Caki2 (cell line): ENCODE measurements at regions not wholly inside any gene's neighbourhood (a gene's known extent, or its start where the extent isn't known, plus 50 kb on each side); places are given as distances from the start of the nearest gene placed in this dataset.

Experiments used
- DNase-seq: peaks from one replicate; pipeline ENCODE4 v3.0.0-alpha.2; 2015; ENCODE audit warnings: low read depth
- in situ Hi-C: cut with HindIII; loops from 2 replicates; pipeline ENCODE4 v1.10.0; 2016; ENCODE audit warnings: low sequenced_read_pairs, low pct_unique_long_range_greater_than_20kb, mixed read lengths

- in situ Hi-C loops: no loop called here
Observed at GRCh38 chr2:117700471-117700870, 114.0 kb upstream of the DDX18 start.

GRCh38 chr2:117701365-117701764, 113.1 kb upstream of the DDX18 start:
- in situ Hi-C loops: no loop called here

More at GRCh38 chr2:117700471-117700870, 114.0 kb upstream of the DDX18 start:
- no peak for DNase-seq

GRCh38 chr2:117702098-117702497, 112.4 kb upstream of the DDX18 start:
- in situ Hi-C loops: no loop called here
- no peak for DNase-seq

More at GRCh38 chr2:117701365-117701764, 113.1 kb upstream of the DDX18 start:
- no peak for DNase-seq

DNA sequence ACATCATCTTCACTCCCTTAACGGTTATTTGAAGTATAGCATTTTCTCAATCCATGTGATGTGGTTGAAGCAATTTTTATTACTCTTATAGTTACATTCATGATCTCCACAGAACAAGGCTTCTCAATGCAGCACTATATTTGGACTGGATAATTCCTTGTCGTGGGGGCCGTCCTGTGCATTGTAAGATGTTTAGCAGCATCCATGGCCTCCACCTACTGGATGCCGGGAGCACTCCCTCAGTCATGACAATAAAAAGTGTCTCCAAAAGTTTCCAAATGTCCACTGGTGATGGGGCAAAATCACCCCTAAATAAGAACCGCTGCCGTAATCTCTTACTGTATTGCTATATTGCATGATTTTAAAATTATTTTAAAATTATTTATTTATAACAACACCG, 110.6 kb upstream of the DDX18 start:
- no peak for DNase-seq
- in situ Hi-C loops: no loop called here

GRCh38 chr2:117704818-117705217, 109.7 kb upstream of the DDX18 start:
- in situ Hi-C loops: no loop called here
- no peak for DNase-seq

DNA sequence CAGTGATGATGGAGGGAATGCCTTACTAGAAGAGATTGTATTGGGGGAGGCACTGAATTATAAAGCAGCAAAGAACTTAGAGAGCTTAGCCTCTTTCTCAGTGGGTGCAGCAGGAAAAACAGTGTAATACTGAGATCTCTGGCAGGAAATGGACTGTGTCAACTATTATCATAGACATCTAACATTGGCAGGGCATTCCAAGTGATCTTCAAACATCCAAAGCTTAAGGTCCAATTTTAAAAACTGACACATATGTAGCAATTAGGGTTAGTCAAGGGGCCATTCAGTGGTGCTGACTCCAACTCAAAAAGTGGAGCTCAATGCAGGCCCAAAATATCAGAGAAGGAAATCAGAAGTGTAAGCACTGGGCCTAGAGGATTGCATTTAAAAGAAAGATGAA, 106.6 kb upstream of the DDX18 start:
- DNase-seq: no peak
- in situ Hi-C loops: no loop called here

- in situ Hi-C loops: no loop called here
- DNase-seq: no peak
Observed at GRCh38 chr2:117712684-117713083, 101.8 kb upstream of the DDX18 start.

DNA sequence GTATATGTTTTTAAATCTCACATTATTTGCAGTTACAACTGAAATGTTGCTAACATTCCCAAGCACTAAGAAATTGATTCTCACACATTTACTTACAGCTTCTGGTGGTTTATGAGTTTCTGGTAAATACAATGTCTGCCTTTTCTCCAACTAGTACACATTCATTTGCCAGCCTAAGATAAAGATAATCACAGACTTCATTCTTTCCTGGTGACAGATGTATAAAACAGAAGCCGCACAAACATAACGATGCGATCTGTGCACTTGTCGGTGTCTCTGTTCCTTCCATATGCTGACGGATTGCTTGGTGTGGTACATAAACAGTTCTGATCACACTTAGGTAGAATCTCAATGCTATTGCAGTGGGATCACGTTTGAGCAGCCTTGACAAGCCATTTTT, 100.4 kb upstream of the DDX18 start:
- no peak for DNase-seq
- in situ Hi-C loops: no loop called here

DNA sequence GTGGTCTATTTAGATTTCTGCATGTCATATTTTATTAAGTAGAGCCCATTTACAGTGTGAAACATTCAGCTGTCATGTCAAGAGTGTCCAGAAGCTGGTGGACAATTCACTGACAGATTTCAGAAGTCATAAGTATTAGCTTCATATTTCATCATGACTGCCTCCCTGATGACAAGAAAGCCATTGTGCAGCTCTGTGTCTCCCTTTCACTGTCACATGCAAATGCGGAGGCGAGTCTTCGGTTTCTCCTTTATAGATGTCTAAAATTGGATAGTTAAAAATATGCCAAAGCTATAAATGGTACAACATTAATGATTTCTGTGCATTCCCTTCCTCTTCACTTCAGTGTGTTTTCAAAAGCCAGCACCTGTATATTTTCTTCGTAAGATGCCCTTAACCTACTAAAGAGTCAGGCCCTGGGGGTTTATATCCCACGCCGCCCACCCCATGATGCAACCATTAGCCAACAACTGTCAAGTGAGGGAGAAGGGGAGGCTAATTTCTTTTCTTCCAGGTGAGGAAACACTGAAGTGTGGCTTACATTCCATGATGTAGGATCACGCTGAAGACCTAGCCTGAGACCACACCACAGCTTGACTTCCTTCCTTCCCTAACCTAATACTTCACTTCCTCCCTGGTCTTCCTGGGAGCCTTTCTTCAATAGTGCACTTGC, 99.6 kb upstream of the DDX18 start:
- DNase-seq: no peak
- in situ Hi-C loops: no loop called here

DNA sequence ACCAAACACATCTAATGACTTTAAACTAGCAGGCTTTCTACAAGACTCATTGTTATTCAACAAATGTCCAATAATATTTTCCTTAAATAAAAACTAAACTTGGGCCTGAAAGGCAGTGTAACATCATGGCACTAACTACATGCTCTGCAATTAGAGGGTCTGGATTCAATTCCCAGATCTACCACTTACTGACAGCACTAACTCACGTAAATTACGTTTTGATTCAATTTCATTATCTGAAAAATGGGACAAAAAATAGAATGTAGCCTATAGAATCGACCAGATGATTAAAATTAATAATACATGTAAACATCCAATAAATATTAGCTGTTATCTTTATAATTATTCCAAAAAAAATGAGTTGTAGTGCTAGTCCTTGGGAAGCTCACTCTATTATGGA, 98.0 kb upstream of the DDX18 start:
- DNase-seq: no peak
- in situ Hi-C loops: no loop called here

DNA sequence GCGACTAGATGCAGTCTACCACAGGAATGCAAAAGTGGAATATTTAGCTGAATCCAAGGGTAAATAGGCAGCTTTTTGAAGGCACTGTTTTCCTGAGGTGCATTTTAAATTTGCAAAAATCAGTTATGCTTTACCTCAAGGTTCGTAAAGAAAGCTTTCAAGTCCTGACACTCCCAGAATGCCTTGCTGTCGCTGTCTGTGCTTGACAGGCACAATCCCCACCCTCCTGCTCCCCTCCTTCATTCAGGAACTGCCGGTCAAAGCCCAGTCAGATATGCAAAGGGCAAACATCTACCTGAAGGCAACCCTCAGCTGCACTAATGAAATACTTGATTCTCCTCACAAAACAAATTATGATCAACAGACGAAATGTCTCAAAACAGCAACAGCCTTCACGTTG, 97.4 kb upstream of the DDX18 start:
- in situ Hi-C loops: no loop called here
- DNase-seq: no peak

GRCh38 chr2:117718048-117718447, 96.4 kb upstream of the DDX18 start:
- in situ Hi-C loops: no loop called here

GRCh38 chr2:117720765-117721164, 93.7 kb upstream of the DDX18 start:
- in situ Hi-C loops: no loop called here
- no peak for DNase-seq

More at GRCh38 chr2:117718048-117718447, 96.4 kb upstream of the DDX18 start:
- no peak for DNase-seq

DNA sequence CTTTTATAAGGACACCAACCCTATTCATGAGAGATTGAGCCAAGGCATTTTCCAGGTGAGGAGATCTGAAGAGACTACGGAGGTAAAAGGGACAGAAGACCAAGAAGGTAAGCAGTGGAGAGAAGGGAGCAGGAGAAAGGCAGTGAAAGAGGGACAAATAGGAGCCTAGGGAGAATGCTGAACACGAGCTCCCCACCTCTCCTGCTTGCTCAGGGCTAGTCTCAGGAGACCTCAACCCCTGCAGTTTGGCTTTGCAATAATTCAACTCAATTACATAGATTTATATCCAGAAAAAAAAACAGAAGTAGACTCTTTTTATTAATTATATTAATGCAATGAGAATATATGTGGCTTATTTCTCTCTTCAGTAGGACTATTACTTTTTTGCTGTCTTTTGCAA, 91.0 kb upstream of the DDX18 start:
- DNase-seq: no peak
- in situ Hi-C loops: no loop called here

DNA sequence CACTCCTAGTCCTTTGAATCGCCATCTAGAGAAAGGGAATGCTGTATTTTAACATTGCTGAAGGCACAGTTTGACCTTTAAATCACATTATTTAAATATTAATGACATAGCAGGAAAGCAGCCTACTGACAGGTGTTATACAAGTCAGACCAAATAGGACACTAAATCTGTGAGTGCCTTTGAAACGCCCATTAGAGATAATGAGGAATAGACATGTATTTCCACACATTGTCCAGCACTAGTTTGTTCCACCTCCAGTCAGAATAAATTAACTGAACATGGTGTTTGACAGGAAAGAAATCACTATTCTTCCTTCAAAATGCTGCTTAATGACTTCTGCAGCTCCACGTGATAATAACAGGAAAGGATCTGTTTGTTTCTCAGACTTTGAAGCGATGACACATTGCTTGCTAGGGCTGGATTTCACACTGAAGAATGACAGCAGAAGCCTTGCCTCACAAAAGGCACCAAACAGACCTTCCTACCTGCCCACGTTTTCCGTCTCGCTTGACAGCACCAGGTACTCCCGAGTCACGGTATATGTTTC, 90.5 kb upstream of the DDX18 start:
- in situ Hi-C loops: no loop called here
- no peak for DNase-seq

- in situ Hi-C loops: no loop called here
- no peak for DNase-seq
Observed at GRCh38 chr2:117726747-117727146, 87.7 kb upstream of the DDX18 start.

DNA sequence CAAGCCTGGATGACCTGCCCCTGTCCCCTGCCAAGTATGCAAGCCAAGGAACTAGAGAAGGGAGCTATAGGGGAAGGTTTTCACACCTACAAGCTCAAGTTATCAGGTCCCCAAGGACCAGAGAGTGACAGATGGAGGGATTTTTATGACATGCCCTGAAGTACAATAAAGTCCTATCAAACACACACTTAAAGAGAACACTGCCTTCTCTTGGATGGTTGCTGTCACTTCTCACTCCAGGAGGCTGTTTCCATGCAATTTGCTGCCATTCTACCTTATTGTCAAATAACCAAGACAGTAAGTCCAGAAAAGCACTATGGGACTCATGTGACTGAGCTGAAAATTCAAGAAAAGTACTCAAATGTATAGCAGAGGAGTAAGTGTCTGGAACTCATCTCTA, 76.6 kb upstream of the DDX18 start:
- in situ Hi-C loops: no loop called here
- DNase-seq: no peak

GRCh38 chr2:117738991-117739839, 75.3 kb upstream of the DDX18 start:
- in situ Hi-C loops: no loop called here
- DNase-seq: no peak

- in situ Hi-C loops: no loop called here
- no peak for DNase-seq
Observed at GRCh38 chr2:117745537-117745936, 69.0 kb upstream of the DDX18 start.
